Activated naive CD4-positive, alpha-beta T cell treated with anti-CD3 and anti-CD28 coated beads, Interleukin-2, amount 10 ng/mL, durations not matched to agents 7 days and 5 days (primary cell): ENCODE measurements at regions not wholly inside any gene's neighbourhood (a gene's known extent, or its start where the extent isn't known, plus 50 kb on each side); places are given as distances from the start of the nearest gene placed in this dataset.
"Not testable (repeated sequence)": the region's sequence is repeated elsewhere in the genome, so short reads cannot be mapped to it uniquely, and the experiment has no call there.

Experiments used
- CTCF ChIA-PET: fragments of 350-600 bp; sonication (Branson Sonifier 250); formaldehyde crosslinking; loops from one replicate; lab custom pipeline; 2021; ENCODE audit warnings: antibody characterized with exemption; lab: Charles Lee
- DNase-seq: peaks from one replicate; pipeline ENCODE4 v3.0.0-alpha.2; 2020
- H3K27ac Mint-ChIP-seq: one replicate; pipeline ENCODE4 v1.8.0; 2021; ENCODE audit warnings: mild to moderate bottlenecking, moderate library complexity, mixed read lengths
- H3K27me3 Mint-ChIP-seq: one replicate; pipeline ENCODE4 v1.8.0; 2021; ENCODE audit warnings: mild to moderate bottlenecking, mixed read lengths
- H3K36me3 Mint-ChIP-seq: one replicate; pipeline ENCODE4 v1.8.0; 2021; ENCODE audit warnings: mixed read lengths
- H3K4me1 Mint-ChIP-seq: one replicate; pipeline ENCODE4 v1.8.0; 2021; ENCODE audit warnings: mixed read lengths
- H3K4me3 Mint-ChIP-seq: one replicate; pipeline ENCODE4 v1.8.0; 2021; ENCODE audit warnings: mild to moderate bottlenecking, moderate library complexity, mixed read lengths
- H3K9me3 Mint-ChIP-seq: one replicate; pipeline ENCODE4 v1.8.0; 2021; ENCODE audit warnings: mixed read lengths

- H3K27me3 Mint-ChIP-seq, H3K4me1 Mint-ChIP-seq, H3K36me3 Mint-ChIP-seq, H3K4me3 Mint-ChIP-seq, CTCF ChIA-PET, H3K27ac Mint-ChIP-seq, DNase-seq, H3K9me3 Mint-ChIP-seq: not testable (repeated sequence)
Observed at GRCh38 chr2:58386904-58387303, 145.8 kb upstream of the FANCL start.

GRCh38 chr2:58378152-58378551 is 137.0 kb upstream of the FANCL start:
- no peak for DNase-seq
- CTCF ChIA-PET = no interaction called here
- no peaks in the 10 kb centered on the region for H3K9me3 Mint-ChIP-seq
- no peak overlapping the region for H3K27ac Mint-ChIP-seq
- H3K27me3 Mint-ChIP-seq = no peaks in the 10 kb centered on the region
- H3K36me3 Mint-ChIP-seq = no peaks in the 10 kb centered on the region
- no peaks in the 10 kb centered on the region for H3K4me1 Mint-ChIP-seq
- no peak overlapping the region for H3K4me3 Mint-ChIP-seq

GRCh38 chr2:58377181-58377580 is 136.1 kb upstream of the FANCL start:
- H3K27ac Mint-ChIP-seq = no peak overlapping the region

GRCh38 chr2:58376592-58376991 is 135.5 kb upstream of the FANCL start:
- no peak overlapping the region for H3K4me3 Mint-ChIP-seq
- no peak for DNase-seq
- no peaks in the 10 kb centered on the region for H3K27me3 Mint-ChIP-seq
- no peaks in the 10 kb centered on the region for H3K36me3 Mint-ChIP-seq
- H3K9me3 Mint-ChIP-seq = no peaks in the 10 kb centered on the region
- CTCF ChIA-PET = no interaction called here
- no peak overlapping the region for H3K27ac Mint-ChIP-seq
- no peaks in the 10 kb centered on the region for H3K4me1 Mint-ChIP-seq

More at GRCh38 chr2:58377181-58377580, 136.1 kb upstream of the FANCL start:
- CTCF ChIA-PET = no interaction called here
- Mint-ChIP-seq H3K9me3 (no peaks in the 10 kb centered on the region), H3K36me3 (no peaks in the 10 kb centered on the region), H3K4me1 (no peaks in the 10 kb centered on the region), H3K4me3 (no peak overlapping the region), H3K27me3 (no peaks in the 10 kb centered on the region)
- DNase-seq = no peak

- CTCF ChIA-PET = no interaction called here
- Mint-ChIP-seq H3K27me3 (peaks cover 3% of the 10 kb centered on the region), H3K36me3 (no peaks in the 10 kb centered on the region), H3K27ac (no peak overlapping the region), H3K4me3 (no peak overlapping the region), H3K4me1 (no peaks in the 10 kb centered on the region), H3K9me3 (no peaks in the 10 kb centered on the region)
- DNase-seq = no peak
Observed at GRCh38 chr2:58369594-58369993, 128.5 kb upstream of the FANCL start.

- Mint-ChIP-seq H3K9me3 (no peaks in the 10 kb centered on the region), H3K36me3 (no peaks in the 10 kb centered on the region), H3K27me3 (peaks cover 1% of the 10 kb centered on the region), H3K4me1 (no peaks in the 10 kb centered on the region), H3K4me3 (no peak overlapping the region), H3K27ac (no peak overlapping the region)
- CTCF ChIA-PET = no interaction called here
- no peak for DNase-seq
Observed at GRCh38 chr2:58364098-58364497, 123.0 kb upstream of the FANCL start.

- no peak for DNase-seq
Observed at GRCh38 chr2:58358026-58358425, 116.9 kb upstream of the FANCL start.

GRCh38 chr2:58357521-58357920 is 116.4 kb upstream of the FANCL start:
- H3K36me3 Mint-ChIP-seq = no peaks in the 10 kb centered on the region
- H3K27me3 Mint-ChIP-seq = peaks cover 10% of the 10 kb centered on the region
- DNase-seq = no peak
- H3K4me1 Mint-ChIP-seq = no peaks in the 10 kb centered on the region
- no peak overlapping the region for H3K27ac Mint-ChIP-seq
- H3K4me3 Mint-ChIP-seq = no peak overlapping the region
- CTCF ChIA-PET = no interaction called here
- H3K9me3 Mint-ChIP-seq = no peaks in the 10 kb centered on the region

More at GRCh38 chr2:58358026-58358425, 116.9 kb upstream of the FANCL start:
- H3K4me3 Mint-ChIP-seq = no peak overlapping the region
- H3K27me3 Mint-ChIP-seq = peaks cover 8% of the 10 kb centered on the region
- no peaks in the 10 kb centered on the region for H3K36me3 Mint-ChIP-seq
- CTCF ChIA-PET = no interaction called here
- no peaks in the 10 kb centered on the region for H3K4me1 Mint-ChIP-seq
- H3K27ac Mint-ChIP-seq = no peak overlapping the region
- no peaks in the 10 kb centered on the region for H3K9me3 Mint-ChIP-seq

GRCh38 chr2:58354230-58354629 is 113.1 kb upstream of the FANCL start:
- no peaks in the 10 kb centered on the region for H3K9me3 Mint-ChIP-seq
- CTCF ChIA-PET = no interaction called here
- no peak overlapping the region for H3K27ac Mint-ChIP-seq
- no peak overlapping the region for H3K4me3 Mint-ChIP-seq
- H3K36me3 Mint-ChIP-seq = no peaks in the 10 kb centered on the region
- DNase-seq = no peak
- H3K4me1 Mint-ChIP-seq = peaks cover 9% of the 10 kb centered on the region
- peaks cover 16% of the 10 kb centered on the region for H3K27me3 Mint-ChIP-seq

- CTCF ChIA-PET = no interaction called here
- no peak for DNase-seq
- Mint-ChIP-seq H3K4me1 (peaks cover 9% of the 10 kb centered on the region), H3K36me3 (no peaks in the 10 kb centered on the region), H3K4me3 (no peak overlapping the region), H3K27ac (no peak overlapping the region), H3K27me3 (peaks cover 21% of the 10 kb centered on the region), H3K9me3 (no peaks in the 10 kb centered on the region)
Observed at GRCh38 chr2:58350484-58350883, 109.4 kb upstream of the FANCL start.

GRCh38 chr2:58347810-58348209 is 106.7 kb upstream of the FANCL start:
- H3K4me3 Mint-ChIP-seq = no peak overlapping the region
- peaks cover 18% of the 10 kb centered on the region for H3K27me3 Mint-ChIP-seq
- CTCF ChIA-PET = no interaction called here
- peaks cover 9% of the 10 kb centered on the region for H3K4me1 Mint-ChIP-seq
- peaks cover under 1% of the 10 kb centered on the region for H3K9me3 Mint-ChIP-seq
- H3K36me3 Mint-ChIP-seq = no peaks in the 10 kb centered on the region
- no peak for DNase-seq
- no peak overlapping the region for H3K27ac Mint-ChIP-seq

- H3K27ac Mint-ChIP-seq = no peak overlapping the region
- H3K36me3 Mint-ChIP-seq = no peaks in the 10 kb centered on the region
- no peak overlapping the region for H3K4me3 Mint-ChIP-seq
- DNase-seq = no peak
- peaks cover 6% of the 10 kb centered on the region for H3K4me1 Mint-ChIP-seq
- CTCF ChIA-PET = no interaction called here
- peaks cover 10% of the 10 kb centered on the region for H3K9me3 Mint-ChIP-seq
- peaks cover 17% of the 10 kb centered on the region for H3K27me3 Mint-ChIP-seq
Observed at GRCh38 chr2:58341047-58341446, 99.9 kb upstream of the FANCL start.

GRCh38 chr2:58339548-58340243 is 98.6 kb upstream of the FANCL start:
- H3K4me3 Mint-ChIP-seq = no peak overlapping the region
- CTCF ChIA-PET = interaction anchor here (0.8 kb wide), 1 partner anchor 108 kb away, joined by 3 read pairs; no protein-coding TSS in a partner anchor

GRCh38 chr2:58336416-58336815 is 95.3 kb upstream of the FANCL start:
- no peak for DNase-seq
- CTCF ChIA-PET = no interaction called here
- H3K27me3 Mint-ChIP-seq = peaks cover 8% of the 10 kb centered on the region
- H3K9me3 Mint-ChIP-seq = peaks cover under 1% of the 10 kb centered on the region
- peaks cover 1% of the 10 kb centered on the region for H3K4me1 Mint-ChIP-seq
- no peaks in the 10 kb centered on the region for H3K36me3 Mint-ChIP-seq
- no peak overlapping the region for H3K27ac Mint-ChIP-seq
- H3K4me3 Mint-ChIP-seq = no peak overlapping the region

More at GRCh38 chr2:58339548-58340243, 98.6 kb upstream of the FANCL start:
- Mint-ChIP-seq H3K36me3 (no peaks in the 10 kb centered on the region), H3K9me3 (peaks cover 10% of the 10 kb centered on the region), H3K27me3 (peaks cover 12% of the 10 kb centered on the region), H3K27ac (no peak overlapping the region), H3K4me1 (peaks cover 6% of the 10 kb centered on the region)
- DNase-seq = no peak

GRCh38 chr2:58334414-58334813 is 93.3 kb upstream of the FANCL start:
- no peak overlapping the region for H3K27ac Mint-ChIP-seq
- H3K27me3 Mint-ChIP-seq = no peaks in the 10 kb centered on the region
- CTCF ChIA-PET = no interaction called here
- no peaks in the 10 kb centered on the region for H3K9me3 Mint-ChIP-seq
- no peak for DNase-seq
- no peak overlapping the region for H3K4me3 Mint-ChIP-seq
- no peaks in the 10 kb centered on the region for H3K4me1 Mint-ChIP-seq
- no peaks in the 10 kb centered on the region for H3K36me3 Mint-ChIP-seq
